ENCODE measurements at regions not wholly inside any gene's neighbourhood (a gene's known extent, or its start where the extent isn't known, plus 50 kb on each side); places are given as distances from the start of the nearest gene placed in this dataset.

DNA sequence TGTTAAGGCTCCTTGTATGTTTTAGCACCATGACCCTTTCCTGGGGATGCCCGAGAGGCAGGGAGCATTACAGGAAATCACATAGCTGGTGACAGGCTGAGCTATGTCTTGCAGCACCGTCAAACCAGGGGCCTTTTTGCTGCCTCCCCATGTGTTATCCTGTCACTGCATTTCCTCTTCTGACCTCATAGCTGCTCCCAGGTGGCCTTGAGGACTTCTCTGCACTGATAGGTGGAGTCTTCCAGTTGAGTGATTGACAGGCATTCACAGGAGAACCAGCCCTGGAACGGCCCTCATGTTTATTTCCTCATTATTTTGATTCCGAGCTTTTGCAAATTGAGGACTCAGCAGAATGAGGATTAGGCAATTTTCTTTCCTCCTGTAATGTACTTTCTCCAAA, 349.6 kb downstream of the HAPSTR1 start:
- no peak for TF ChIP-seq CTCF (IDR thresholded peaks at IDR 0.05; ENCODE audit: low read depth, low read length, poor library complexity, severe bottlenecking)
- TF ChIP-seq EZH2phosphoT487 (IDR thresholded peaks at IDR 0.05; ENCODE audit: borderline replicate concordance, low read length): no peak

Data from DOHH2 (cell line).